ENCODE measurements at regions not wholly inside any gene's neighbourhood (a gene's known extent, or its start where the extent isn't known, plus 50 kb on each side); places are given as distances from the start of the nearest gene placed in this dataset.

GRCh38 chr20:58000861-58001260 lies 227.6 kb downstream of the ANKRD60 start:
- TF ChIP-seq POLR2A (IDR thresholded peaks at IDR 0.05), result no peak
- no peak for TF ChIP-seq CTCF (IDR thresholded peaks at IDR 0.05)

Measured in tibial nerve (tissue), 3 donors.